NT2/D1 (cell line): ENCODE measurements at regions not wholly inside any gene's neighbourhood (a gene's known extent, or its start where the extent isn't known, plus 50 kb on each side); places are given as distances from the start of the nearest gene placed in this dataset.
"Not testable (repeated sequence)": the region's sequence is repeated elsewhere in the genome, so short reads cannot be mapped to it uniquely, and the experiment has no call there.

ENCODE experiments used
- SUZ12 ChIP-seq: IDR thresholded peaks from 2 replicates; pipeline ENCODE4 v1.6.1; 2011; ENCODE audit not compliant: insufficient read length, insufficient read depth; ENCODE audit errors: extremely low read depth
- YY1 ChIP-seq: IDR thresholded peaks from 2 replicates; pipeline ENCODE4 v1.6.1; 2011; ENCODE audit not compliant: insufficient read length, insufficient read depth
- ZNF274 ChIP-seq: IDR thresholded peaks from 2 replicates; pipeline ENCODE4 v1.6.1; 2011; ENCODE audit warnings: mild to moderate bottlenecking, low read depth, low read length

DNA sequence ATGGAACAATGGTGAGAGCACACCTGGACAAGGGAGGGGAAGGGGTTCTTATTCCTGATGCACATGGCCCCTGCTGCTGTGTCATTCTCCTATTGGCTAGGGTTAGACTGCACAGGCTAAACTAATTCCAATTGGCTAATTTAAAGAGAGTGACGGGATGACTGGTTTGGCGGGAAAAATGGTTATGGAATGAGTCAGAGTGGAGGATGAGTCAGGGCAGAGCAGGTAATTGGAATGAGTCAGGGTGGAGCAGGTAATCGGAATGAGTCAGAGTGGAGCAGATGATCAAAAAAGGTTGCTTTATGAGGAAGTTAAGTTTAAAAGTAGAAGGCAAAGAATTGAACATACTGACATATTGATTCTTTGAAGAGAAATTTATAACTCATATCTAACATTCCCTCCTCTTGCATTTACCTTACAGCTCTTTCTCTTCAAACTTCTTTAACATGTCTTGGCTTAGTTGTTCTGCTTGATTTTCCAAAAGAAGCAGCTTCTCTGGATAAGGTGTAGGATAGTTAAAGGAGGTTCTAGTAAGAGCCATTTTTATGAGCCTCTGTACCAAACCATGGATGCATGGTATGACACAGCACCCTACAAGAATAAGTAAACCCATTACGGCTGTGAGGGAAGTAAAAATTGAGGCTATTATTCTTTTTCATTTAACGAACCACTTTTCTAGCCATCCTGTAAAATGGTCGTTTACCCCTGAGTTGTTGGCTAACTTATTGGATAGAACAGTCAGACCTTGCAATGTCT, 107.8 kb downstream of the TMEM167A start:
- TF ChIP-seq YY1, ZNF274, SUZ12: not testable (repeated sequence)
